K562 (cell line): ENCODE measurements at regions not wholly inside any gene's neighbourhood (a gene's known extent, or its start where the extent isn't known, plus 50 kb on each side); places are given as distances from the start of the nearest gene placed in this dataset.

Experiments used
- ATAC-seq: fragments of 200-7000 bp; cut with Tn5 transposase; 3 replicates; pipeline ENCODE4 v1.9.1; 2020; ENCODE audit warnings: moderate library complexity
- BruUV-seq: library from RNA; stranded (reverse); fragments of 400-500 nt; replicated peaks from 2 replicates; lab custom pipeline; 2021; lab: Mats Ljungman, UMichigan
- CTCF ChIA-PET: fragments of 300-600 bp; formaldehyde crosslinking; extraction: SDS; loops from one replicate; lab custom pipeline; 2021; ENCODE audit warnings: low intra/inter-chr PET ratio; lab: Yijun Ruan, JAX
- POLR2A ChIA-PET: fragments of 300-600, 350-650 bp; sonication (Branson Sonifier 250); formaldehyde crosslinking; extraction: SDS; loops from one replicate; lab custom pipeline; 2021; ENCODE audit warnings: antibody characterized with exemption, inconsistent platforms; lab: Yijun Ruan, JAX
- DNase-seq, 4 experiments: peaks; one replicate each; pipeline versions ENCODE4 v3.0.0 to v3.0.0-alpha.2; 2011 to 2018; ENCODE audit warnings: low spot score in 3 of 4, mixed read lengths in 3 of 4; ENCODE audit errors: extremely low read depth in 1 of 4
- FAIRE-seq: peaks from 2 replicates; lab custom pipeline; 2011; peaks lifted over from hg19 to GRCh38; lab: Jason Lieb, UNC
- H2AFZ ChIP-seq: 2 replicates; pipeline ENCODE4 v1.6.0; 2011; ENCODE audit warnings: low read depth, low read length, control low read depth, inconsistent platforms
- H3K27ac ChIP-seq: fragments of 200-600 bp; 3 replicates; pipeline ENCODE4 v1.8.0; 2011; ENCODE audit warnings: low read depth, mild to moderate bottlenecking, control low read depth, inconsistent platforms, low read length, moderate library complexity, mixed read lengths; ENCODE audit errors: extremely low read depth
- H3K27me3 ChIP-seq, 2 experiments: fragments of 300-600 bp in 1 of 2; 2 replicates in 1 of 2; 3 replicates in 1 of 2; pipeline versions ENCODE4 v1.6.0 to v1.8.0; 2011; ENCODE audit warnings: inconsistent platforms in 2 of 2, low read length in 2 of 2, mild to moderate bottlenecking in 1 of 2, mixed read lengths in 1 of 2, moderate library complexity in 1 of 2; ENCODE audit not compliant: control insufficient read depth in 2 of 2, insufficient read depth in 2 of 2
- H3K36me3 ChIP-seq: fragments of 300-600 bp; 3 replicates; pipeline ENCODE4 v1.8.0; 2011; ENCODE audit warnings: mild to moderate bottlenecking, low read length, inconsistent platforms; ENCODE audit not compliant: control insufficient read depth, insufficient read depth
- H3K4me1 ChIP-seq, 2 experiments: fragments of 200-600 bp in 1 of 2; replicated peaks in 1 of 2; 2 replicates in 1 of 2; 3 replicates in 1 of 2; pipeline versions ENCODE4 v1.5.1 to v1.8.0; 2011; ENCODE audit warnings: inconsistent platforms in 2 of 2, low read length in 2 of 2, mild to moderate bottlenecking in 1 of 2, mixed read lengths in 1 of 2, moderate library complexity in 1 of 2; ENCODE audit not compliant: control insufficient read depth in 2 of 2, insufficient read depth in 2 of 2
- H3K4me2 ChIP-seq: 2 replicates; pipeline ENCODE4 v1.6.1; 2011; ENCODE audit warnings: low read length, control low read depth, inconsistent platforms, mixed read lengths; ENCODE audit not compliant: insufficient read depth
- H3K4me3 ChIP-seq: fragments of 200-600 bp; sonication (generic), shearing (Covaris generic); 2 replicates; pipeline ENCODE4 v1.5.1; 2016; ENCODE audit warnings: control low read depth, inconsistent platforms
- H3K79me2 ChIP-seq: fragments of 200-600 bp; 3 replicates; pipeline ENCODE4 v1.8.0; 2011; ENCODE audit warnings: low read length, inconsistent platforms; ENCODE audit not compliant: control insufficient read depth, insufficient read depth
- H3K9ac ChIP-seq, 2 experiments: 2 replicates each; pipeline versions ENCODE4 v1.6.0 to v1.6.1; 2011; ENCODE audit warnings: low read depth in 2 of 2, low read length in 2 of 2, control low read depth in 1 of 2, inconsistent platforms in 1 of 2, mild to moderate bottlenecking in 1 of 2, mixed read lengths in 1 of 2; ENCODE audit not compliant: insufficient read depth in 1 of 2
- H3K9me1 ChIP-seq: one replicate; pipeline ENCODE4 v1.6.0; 2011; ENCODE audit warnings: inconsistent platforms, mild to moderate bottlenecking, low read length, moderate library complexity; ENCODE audit not compliant: control insufficient read depth, insufficient read depth
- H3K9me3 ChIP-seq: replicated peaks from 2 replicates; pipeline ENCODE4 v1.5.1; 2011; ENCODE audit warnings: low read depth, low read length, inconsistent platforms; ENCODE audit not compliant: control insufficient read depth, insufficient read depth
- H4K20me1 ChIP-seq: replicated peaks from 2 replicates; pipeline ENCODE4 v1.6.1; 2011; ENCODE audit warnings: low read length, inconsistent platforms, mixed read lengths; ENCODE audit not compliant: control insufficient read depth, insufficient read depth
- CBX5 ChIP-seq: IDR thresholded peaks from 2 replicates; pipeline ENCODE4 v1.6.1; 2014; ENCODE audit warnings: low read depth, borderline replicate concordance
- CHCHD3 ChIP-seq: fragments of 250-450 bp; sonication (Bioruptor Pico); IDR thresholded peaks from 2 replicates; pipeline ENCODE4 v2.1.2; 2022; ENCODE audit warnings: mild to moderate bottlenecking
- FOXK2 ChIP-seq, 2 experiments: fragments of 450-650 bp; IDR thresholded peaks in 1 of 2; conservative IDR thresholded peaks in 1 of 2; 2 replicates each; pipeline ENCODE4 v1.6.1; 2016; ENCODE audit warnings: low read depth in 2 of 2, mild to moderate bottlenecking in 1 of 2
- GABPA ChIP-seq: fragments of 200-800 bp; sonication (Bioruptor generic); conservative IDR thresholded peaks from 2 replicates; pipeline ENCODE4 v1.6.1; 2016; ENCODE audit warnings: low read depth, missing genetic modification characterization, missing compliant biosample characterization
- RUNX1 ChIP-seq: sonication (generic); IDR thresholded peaks from 2 replicates; pipeline ENCODE4 v1.6.1; 2016; ENCODE audit warnings: antibody characterized with exemption, low read depth
- ZFX ChIP-seq: sonication (generic); formaldehyde crosslinking; IDR thresholded peaks from 2 replicates; pipeline ENCODE4 v1.8.0; 2022; ENCODE audit warnings: mild to moderate bottlenecking, missing genetic modification reagents, moderate library complexity
- ZNF551 ChIP-seq: fragments of 250-450 bp; sonication (Bioruptor Pico); IDR thresholded peaks from 2 replicates; pipeline ENCODE4 v1.5.0; 2021; ENCODE audit warnings: mild to moderate bottlenecking, moderate library complexity
- WGBS: fragments of 100-300 bp; shearing (Covaris generic); methylation state at CpG from one replicate; pipeline ENCODE4 v1.1.6; 2016; ENCODE audit warnings: low coverage, mixed read lengths; ENCODE audit not compliant: insufficient coverage; ENCODE audit errors: missing lambda C conversion rate; 5-methylcytosine and 5-hydroxymethylcytosine counted together
- in situ Hi-C: fragments of 300-500 bp; cut with MboI; formaldehyde crosslinking; loops from 4 replicates; pipeline ENCODE4 v1.15.0; 2018; ENCODE audit warnings: inconsistent platforms, mixed read lengths
- intact Hi-C: fragments of 100-400 bp; cut with micrococcal nuclease; formaldehyde crosslinking; loops from 2 replicates; pipeline ENCODE4 v1.14.2; 2022
- TF ChIP-seq, protein P1 (sequence below): fragments of 250-450 bp; sonication (Bioruptor Pico); IDR thresholded peaks from 2 replicates; pipeline ENCODE4 v1.4.0; 2020; ENCODE audit warnings: mild to moderate bottlenecking, moderate library complexity, borderline replicate concordance
- TF ChIP-seq, protein P2 (sequence below), 2 experiments: fragments of 450-650 bp in 1 of 2; IDR thresholded peaks; 2 replicates each; pipeline ENCODE4 v1.6.1; 2011 to 2017; ENCODE audit warnings: low read depth in 2 of 2, antibody characterized with exemption in 1 of 2, borderline replicate concordance in 1 of 2, low read length in 1 of 2, mild to moderate bottlenecking in 1 of 2, mixed read lengths in 1 of 2; ENCODE audit not compliant: control insufficient read depth in 1 of 2

- Histone ChIP-seq H3K4me2 (no peak overlapping the region), H3K27ac (no peak overlapping the region), H3K4me1 (no peaks in the 10 kb centered on the region), H3K27me3 (no peaks in the 10 kb centered on the region), H4K20me1 (no peaks in the 10 kb centered on the region), H3K9ac (no peak overlapping the region), H3K79me2 (no peaks in the 10 kb centered on the region), H3K4me3 (no peak overlapping the region), H3K9me3 (no peaks in the 10 kb centered on the region), H2AFZ (no peak overlapping the region), H3K9me1 (no peaks in the 10 kb centered on the region), H3K36me3 (no peaks in the 10 kb centered on the region)
- CTCF ChIA-PET = no interaction called here
- FAIRE-seq (no peak), DNase-seq (no peak), ATAC-seq (no peak)
- intact Hi-C loops (no loop called here), in situ Hi-C loops (no loop called here)
- 6% methylated on average over 3 of the region's 3 CpGs for WGBS
- POLR2A ChIA-PET = no interaction called here
- TF ChIP-seq, protein P1, sequence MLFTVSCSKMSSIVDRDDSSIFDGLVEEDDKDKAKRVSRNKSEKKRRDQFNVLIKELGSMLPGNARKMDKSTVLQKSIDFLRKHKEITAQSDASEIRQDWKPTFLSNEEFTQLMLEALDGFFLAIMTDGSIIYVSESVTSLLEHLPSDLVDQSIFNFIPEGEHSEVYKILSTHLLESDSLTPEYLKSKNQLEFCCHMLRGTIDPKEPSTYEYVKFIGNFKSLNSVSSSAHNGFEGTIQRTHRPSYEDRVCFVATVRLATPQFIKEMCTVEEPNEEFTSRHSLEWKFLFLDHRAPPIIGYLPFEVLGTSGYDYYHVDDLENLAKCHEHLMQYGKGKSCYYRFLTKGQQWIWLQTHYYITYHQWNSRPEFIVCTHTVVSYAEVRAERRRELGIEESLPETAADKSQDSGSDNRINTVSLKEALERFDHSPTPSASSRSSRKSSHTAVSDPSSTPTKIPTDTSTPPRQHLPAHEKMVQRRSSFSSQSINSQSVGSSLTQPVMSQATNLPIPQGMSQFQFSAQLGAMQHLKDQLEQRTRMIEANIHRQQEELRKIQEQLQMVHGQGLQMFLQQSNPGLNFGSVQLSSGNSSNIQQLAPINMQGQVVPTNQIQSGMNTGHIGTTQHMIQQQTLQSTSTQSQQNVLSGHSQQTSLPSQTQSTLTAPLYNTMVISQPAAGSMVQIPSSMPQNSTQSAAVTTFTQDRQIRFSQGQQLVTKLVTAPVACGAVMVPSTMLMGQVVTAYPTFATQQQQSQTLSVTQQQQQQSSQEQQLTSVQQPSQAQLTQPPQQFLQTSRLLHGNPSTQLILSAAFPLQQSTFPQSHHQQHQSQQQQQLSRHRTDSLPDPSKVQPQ (CRISPR knock-in tag) = no peak
- TF ChIP-seq, protein P2, sequence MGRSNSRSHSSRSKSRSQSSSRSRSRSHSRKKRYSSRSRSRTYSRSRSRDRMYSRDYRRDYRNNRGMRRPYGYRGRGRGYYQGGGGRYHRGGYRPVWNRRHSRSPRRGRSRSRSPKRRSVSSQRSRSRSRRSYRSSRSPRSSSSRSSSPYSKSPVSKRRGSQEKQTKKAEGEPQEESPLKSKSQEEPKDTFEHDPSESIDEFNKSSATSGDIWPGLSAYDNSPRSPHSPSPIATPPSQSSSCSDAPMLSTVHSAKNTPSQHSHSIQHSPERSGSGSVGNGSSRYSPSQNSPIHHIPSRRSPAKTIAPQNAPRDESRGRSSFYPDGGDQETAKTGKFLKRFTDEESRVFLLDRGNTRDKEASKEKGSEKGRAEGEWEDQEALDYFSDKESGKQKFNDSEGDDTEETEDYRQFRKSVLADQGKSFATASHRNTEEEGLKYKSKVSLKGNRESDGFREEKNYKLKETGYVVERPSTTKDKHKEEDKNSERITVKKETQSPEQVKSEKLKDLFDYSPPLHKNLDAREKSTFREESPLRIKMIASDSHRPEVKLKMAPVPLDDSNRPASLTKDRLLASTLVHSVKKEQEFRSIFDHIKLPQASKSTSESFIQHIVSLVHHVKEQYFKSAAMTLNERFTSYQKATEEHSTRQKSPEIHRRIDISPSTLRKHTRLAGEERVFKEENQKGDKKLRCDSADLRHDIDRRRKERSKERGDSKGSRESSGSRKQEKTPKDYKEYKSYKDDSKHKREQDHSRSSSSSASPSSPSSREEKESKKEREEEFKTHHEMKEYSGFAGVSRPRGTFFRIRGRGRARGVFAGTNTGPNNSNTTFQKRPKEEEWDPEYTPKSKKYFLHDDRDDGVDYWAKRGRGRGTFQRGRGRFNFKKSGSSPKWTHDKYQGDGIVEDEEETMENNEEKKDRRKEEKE (IDR thresholded peaks at IDR 0.05; ENCODE audit: borderline replicate concordance in 1 of 2, control insufficient read depth in 1 of 2, low read depth in 2 of 2, low read length in 1 of 2) = no peak
- TF ChIP-seq RUNX1 (no peak), CBX5 (no peak), FOXK2 (conservative IDR thresholded peaks at IDR 0.05 in 1 of 2, IDR thresholded peaks at IDR 0.05 in 1 of 2; ENCODE audit: low read depth in 2 of 2) (no peak), CHCHD3 (no peak), ZFX (CRISPR knock-in tag) (no peak), GABPA (tag) (no peak), ZNF551 (CRISPR knock-in tag) (no peak)
- no TSS peak for BruUV-seq
Observed at GRCh38 chr4:180655886-180656285, 1587.3 kb upstream of the TENM3 start.
